HepG2 (cell line): ENCODE measurements at regions not wholly inside any gene's neighbourhood (a gene's known extent, or its start where the extent isn't known, plus 50 kb on each side); places are given as distances from the start of the nearest gene placed in this dataset.
"Not testable (repeated sequence)": the region's sequence is repeated elsewhere in the genome, so short reads cannot be mapped to it uniquely, and the experiment has no call there.

Experiments used
- TBP ChIP-seq: sonication (generic); formaldehyde crosslinking; IDR thresholded peaks from 2 replicates; pipeline ENCODE4 v1.5.0; 2020; ENCODE audit warnings: missing genetic modification reagents
- TF ChIP-seq, protein P1 (sequence below): sonication (generic); formaldehyde crosslinking; IDR thresholded peaks from 2 replicates; pipeline ENCODE4 v1.5.0; 2020; ENCODE audit warnings: mild to moderate bottlenecking, missing genetic modification reagents, moderate library complexity

DNA sequence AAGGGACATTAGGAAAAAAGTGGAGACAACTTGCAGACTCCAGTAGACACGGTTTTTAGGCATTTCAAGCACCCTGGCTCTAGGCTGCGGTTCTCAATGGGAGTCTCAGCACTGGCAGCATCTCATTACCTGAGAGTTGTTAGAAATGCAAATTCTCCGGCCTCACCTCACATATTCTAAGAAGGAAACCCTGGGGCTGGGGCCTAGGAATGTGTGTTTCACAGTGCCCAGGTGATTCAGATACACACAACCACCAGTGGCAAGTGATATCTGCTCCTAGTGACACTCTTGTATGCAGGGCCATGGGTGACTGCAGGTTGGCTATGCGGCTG is 313.9 kb downstream of the BCL2L11 start:
- TF ChIP-seq, protein P1, sequence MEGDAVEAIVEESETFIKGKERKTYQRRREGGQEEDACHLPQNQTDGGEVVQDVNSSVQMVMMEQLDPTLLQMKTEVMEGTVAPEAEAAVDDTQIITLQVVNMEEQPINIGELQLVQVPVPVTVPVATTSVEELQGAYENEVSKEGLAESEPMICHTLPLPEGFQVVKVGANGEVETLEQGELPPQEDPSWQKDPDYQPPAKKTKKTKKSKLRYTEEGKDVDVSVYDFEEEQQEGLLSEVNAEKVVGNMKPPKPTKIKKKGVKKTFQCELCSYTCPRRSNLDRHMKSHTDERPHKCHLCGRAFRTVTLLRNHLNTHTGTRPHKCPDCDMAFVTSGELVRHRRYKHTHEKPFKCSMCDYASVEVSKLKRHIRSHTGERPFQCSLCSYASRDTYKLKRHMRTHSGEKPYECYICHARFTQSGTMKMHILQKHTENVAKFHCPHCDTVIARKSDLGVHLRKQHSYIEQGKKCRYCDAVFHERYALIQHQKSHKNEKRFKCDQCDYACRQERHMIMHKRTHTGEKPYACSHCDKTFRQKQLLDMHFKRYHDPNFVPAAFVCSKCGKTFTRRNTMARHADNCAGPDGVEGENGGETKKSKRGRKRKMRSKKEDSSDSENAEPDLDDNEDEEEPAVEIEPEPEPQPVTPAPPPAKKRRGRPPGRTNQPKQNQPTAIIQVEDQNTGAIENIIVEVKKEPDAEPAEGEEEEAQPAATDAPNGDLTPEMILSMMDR (CRISPR knock-in tag), result not testable (repeated sequence)
- not testable (repeated sequence) for TF ChIP-seq TBP
